ENCODE measurements at regions not wholly inside any gene's neighbourhood (a gene's known extent, or its start where the extent isn't known, plus 50 kb on each side); places are given as distances from the start of the nearest gene placed in this dataset.

GRCh38 chr2:9681427-9681817 lies 50.6 kb upstream of the YWHAQ start:
- Histone ChIP-seq H3K4me3 (ENCODE audit: insufficient read depth, low read depth, low read length) (no peak overlapping the region), H3K4me1 (ENCODE audit: control insufficient read depth, insufficient read depth, low read length) (no peaks in the 10 kb centered on the region), H3K27me3 (ENCODE audit: control insufficient read depth, insufficient read depth, low read length, poor library complexity, severe bottlenecking) (no peaks in the 10 kb centered on the region), H3K9me3 (ENCODE audit: control insufficient read depth, low read length) (no peaks in the 10 kb centered on the region), H3K27ac (ENCODE audit: insufficient read depth, low read depth, low read length, poor library complexity, severe bottlenecking) (no peak overlapping the region), H3K36me3 (ENCODE audit: control insufficient read depth, insufficient read depth, low read length) (no peaks in the 10 kb centered on the region)
- WGBS, 2 experiments, result 92% methylated on average over 7 of the region's 7 CpGs

DNA sequence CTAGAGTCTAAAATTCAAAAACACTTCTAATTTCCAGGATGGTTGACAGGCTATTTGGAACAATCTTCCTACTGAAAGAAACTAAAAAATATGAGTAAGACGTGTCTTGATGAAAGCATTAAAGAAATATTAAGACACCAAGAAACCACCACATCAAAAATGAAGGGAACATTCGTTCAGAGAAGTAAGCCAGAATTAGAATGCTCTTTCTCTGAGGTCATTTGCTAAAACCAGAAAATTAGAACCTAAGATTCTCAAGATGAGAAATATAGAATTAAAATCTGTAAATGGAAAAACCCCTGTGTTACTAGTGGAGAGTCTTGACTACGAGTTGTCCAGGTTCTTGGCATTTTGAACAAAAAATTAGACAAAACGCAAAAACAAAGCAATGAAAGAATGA lies 54.8 kb upstream of the YWHAQ start:
- 96 to 97% methylated on average over 3 of the region's 4 CpGs for WGBS, 2 experiments
- Histone ChIP-seq H3K4me1 (ENCODE audit: control insufficient read depth, insufficient read depth, low read length) (no peaks in the 10 kb centered on the region), H3K27me3 (ENCODE audit: control insufficient read depth, insufficient read depth, low read length, poor library complexity, severe bottlenecking) (no peaks in the 10 kb centered on the region), H3K4me3 (ENCODE audit: insufficient read depth, low read depth, low read length) (no peak overlapping the region), H3K9me3 (ENCODE audit: control insufficient read depth, low read length) (no peaks in the 10 kb centered on the region), H3K36me3 (ENCODE audit: control insufficient read depth, insufficient read depth, low read length) (no peaks in the 10 kb centered on the region), H3K27ac (ENCODE audit: insufficient read depth, low read depth, low read length, poor library complexity, severe bottlenecking) (no peak overlapping the region)

- Histone ChIP-seq H3K27me3 (ENCODE audit: control insufficient read depth, insufficient read depth, low read length, poor library complexity, severe bottlenecking) (no peaks in the 10 kb centered on the region), H3K4me3 (ENCODE audit: insufficient read depth, low read depth, low read length) (no peak overlapping the region), H3K27ac (ENCODE audit: insufficient read depth, low read depth, low read length, poor library complexity, severe bottlenecking) (no peak overlapping the region), H3K36me3 (ENCODE audit: control insufficient read depth, insufficient read depth, low read length) (no peaks in the 10 kb centered on the region), H3K9me3 (ENCODE audit: control insufficient read depth, low read length) (no peaks in the 10 kb centered on the region), H3K4me1 (ENCODE audit: control insufficient read depth, insufficient read depth, low read length) (no peaks in the 10 kb centered on the region)
- 93 to 94% methylated on average over 8 of the region's 8 CpGs for WGBS, 2 experiments
Observed at GRCh38 chr2:9686061-9686460, 55.3 kb upstream of the YWHAQ start.

DNA sequence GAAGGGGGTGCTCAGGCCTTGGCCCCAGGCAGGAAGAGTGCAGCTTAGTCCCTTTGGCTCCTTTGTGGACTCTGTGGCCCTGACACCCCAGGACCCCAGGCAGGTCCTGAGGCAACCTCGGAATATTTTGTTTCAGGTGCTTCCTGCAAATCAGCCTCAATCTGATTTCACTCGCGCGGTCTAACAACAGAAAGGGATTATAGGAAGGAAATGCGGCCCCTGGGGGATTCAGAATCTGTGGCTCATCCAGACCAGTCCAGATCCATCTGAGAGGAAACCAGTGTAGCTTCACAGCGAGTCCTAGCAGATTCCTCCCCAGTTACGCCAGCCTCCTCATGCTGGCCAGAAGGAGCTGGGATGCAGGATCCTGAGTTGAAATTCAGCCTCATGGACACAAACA lies 59.5 kb upstream of the YWHAQ start:
- Histone ChIP-seq H3K27me3 (ENCODE audit: control insufficient read depth, insufficient read depth, low read length, poor library complexity, severe bottlenecking) (no peaks in the 10 kb centered on the region), H3K9me3 (ENCODE audit: control insufficient read depth, low read length) (no peaks in the 10 kb centered on the region), H3K36me3 (ENCODE audit: control insufficient read depth, insufficient read depth, low read length) (no peaks in the 10 kb centered on the region), H3K4me1 (ENCODE audit: control insufficient read depth, insufficient read depth, low read length) (peaks cover 3% of the 10 kb centered on the region), H3K4me3 (ENCODE audit: insufficient read depth, low read depth, low read length) (no peak overlapping the region), H3K27ac (ENCODE audit: insufficient read depth, low read depth, low read length, poor library complexity, severe bottlenecking) (no peak overlapping the region)
- WGBS, 2 experiments, result 87 to 88% methylated on average over 7 of the region's 7 CpGs

DNA sequence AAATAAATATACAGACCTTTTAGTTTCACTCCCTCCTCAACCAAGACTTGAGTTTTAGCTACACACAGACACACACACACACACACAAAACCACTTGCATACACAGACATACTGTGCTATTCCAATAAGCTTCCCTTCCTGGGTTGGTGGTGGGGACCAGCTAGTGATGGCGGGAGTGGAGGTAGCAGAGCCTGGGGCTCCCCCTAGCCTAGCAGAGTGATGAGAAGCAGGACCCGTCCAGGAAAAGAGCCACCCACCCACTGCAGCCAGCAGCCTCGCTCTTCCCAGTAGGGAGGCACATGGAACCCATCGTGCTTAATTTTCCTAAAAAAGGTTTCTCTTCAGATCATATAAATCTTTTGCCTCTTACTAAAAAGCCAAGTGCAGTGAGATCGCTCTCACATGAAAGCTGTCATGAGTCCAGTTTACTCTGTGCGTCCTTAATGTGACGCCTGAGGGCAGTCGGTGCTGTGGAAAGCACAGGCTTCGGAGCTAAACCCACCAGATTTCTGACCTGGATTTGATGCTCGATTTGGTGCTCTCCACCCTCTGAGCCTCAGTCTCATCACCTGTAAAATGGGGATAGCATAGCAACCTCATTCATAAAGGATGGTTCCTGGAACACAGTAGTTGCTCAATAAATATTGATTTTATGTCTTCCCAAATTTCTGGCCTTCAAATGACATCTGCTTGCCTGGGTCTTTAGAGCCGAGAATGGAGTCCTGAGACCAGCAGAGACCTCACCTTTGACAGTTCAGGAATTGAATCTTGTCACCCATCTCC lies 60.1 kb upstream of the YWHAQ start:
- no peaks in the 10 kb centered on the region for H3K36me3 ChIP-seq (ENCODE audit: control insufficient read depth, insufficient read depth, low read length)
- no peaks in the 10 kb centered on the region for H3K9me3 ChIP-seq (ENCODE audit: control insufficient read depth, low read length)
- H3K27ac ChIP-seq (ENCODE audit: insufficient read depth, low read depth, low read length, poor library complexity, severe bottlenecking), result no peak overlapping the region
- H3K4me1 ChIP-seq (ENCODE audit: control insufficient read depth, insufficient read depth, low read length), result peaks cover 3% of the 10 kb centered on the region
- WGBS, 2 experiments, result 91% methylated on average over 11 of the region's 11 CpGs
- H3K4me3 ChIP-seq (ENCODE audit: insufficient read depth, low read depth, low read length), result no peak overlapping the region
- no peaks in the 10 kb centered on the region for H3K27me3 ChIP-seq (ENCODE audit: control insufficient read depth, insufficient read depth, low read length, poor library complexity, severe bottlenecking)

DNA sequence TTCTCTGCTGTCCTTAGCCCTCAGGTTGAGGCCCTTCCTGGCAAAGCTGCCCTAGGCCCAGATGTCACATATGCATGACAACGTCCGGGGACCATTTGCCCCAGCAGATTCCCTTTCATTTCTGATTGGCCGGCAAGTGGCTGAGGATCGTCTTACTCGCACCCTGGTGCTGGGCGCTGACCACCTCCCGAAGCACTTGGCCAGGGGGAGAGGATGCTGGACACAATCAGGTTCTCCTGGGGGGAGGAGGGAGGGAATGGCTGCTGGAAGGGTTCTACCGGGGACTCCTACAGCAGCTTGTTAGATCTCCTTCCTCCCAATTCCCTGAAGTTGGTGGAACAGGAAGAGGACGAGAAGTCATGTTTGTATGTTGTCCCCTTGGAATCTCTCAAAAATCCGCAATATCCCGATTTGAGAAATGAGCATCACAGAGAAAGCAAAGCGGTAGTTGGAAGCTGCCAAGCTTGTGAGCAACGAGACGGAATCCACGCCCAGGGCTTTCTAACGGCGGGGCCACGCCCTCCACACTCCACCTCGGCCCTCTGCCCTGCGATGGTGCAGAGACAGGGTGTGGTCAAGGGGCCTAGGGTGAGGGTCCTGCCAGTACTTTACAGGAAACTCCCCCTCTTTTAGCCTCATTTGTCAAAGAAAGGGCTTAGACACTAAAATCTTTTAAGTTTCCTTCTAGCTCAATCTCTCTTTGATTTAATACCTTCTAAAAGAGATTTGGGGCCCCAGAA lies 61.8 kb upstream of the YWHAQ start:
- Histone ChIP-seq H3K9me3 (ENCODE audit: control insufficient read depth, low read length) (no peaks in the 10 kb centered on the region), H3K27ac (ENCODE audit: insufficient read depth, low read depth, low read length, poor library complexity, severe bottlenecking) (no peak overlapping the region), H3K4me1 (ENCODE audit: control insufficient read depth, insufficient read depth, low read length) (peaks cover 3% of the 10 kb centered on the region), H3K36me3 (ENCODE audit: control insufficient read depth, insufficient read depth, low read length) (no peaks in the 10 kb centered on the region), H3K4me3 (ENCODE audit: insufficient read depth, low read depth, low read length) (no peak overlapping the region), H3K27me3 (ENCODE audit: control insufficient read depth, insufficient read depth, low read length, poor library complexity, severe bottlenecking) (no peaks in the 10 kb centered on the region)
- WGBS, 2 experiments, result 67 to 70% methylated on average over 20 of the region's 20 CpGs

DNA sequence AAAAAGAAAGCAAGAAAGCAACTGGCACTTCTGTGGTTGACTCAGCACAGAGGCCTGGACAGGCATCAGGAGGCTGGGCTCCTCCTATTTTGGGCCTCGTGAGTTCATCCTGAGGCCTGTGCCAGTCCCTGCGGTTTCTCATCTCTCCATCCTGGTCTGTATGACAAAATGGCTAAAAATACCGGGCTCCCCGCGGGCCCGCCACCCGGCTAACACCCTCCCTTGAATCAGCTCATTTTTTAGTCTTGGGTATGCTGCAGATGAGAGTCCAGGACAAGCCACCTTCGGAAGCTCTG lies 62.3 kb upstream of the YWHAQ start:
- no peaks in the 10 kb centered on the region for H3K36me3 ChIP-seq (ENCODE audit: control insufficient read depth, insufficient read depth, low read length)
- peaks cover 3% of the 10 kb centered on the region for H3K4me1 ChIP-seq (ENCODE audit: control insufficient read depth, insufficient read depth, low read length)
- 94 to 97% methylated on average over 8 of the region's 8 CpGs for WGBS, 2 experiments
- H3K27ac ChIP-seq (ENCODE audit: insufficient read depth, low read depth, low read length, poor library complexity, severe bottlenecking), result no peak overlapping the region
- H3K27me3 ChIP-seq (ENCODE audit: control insufficient read depth, insufficient read depth, low read length, poor library complexity, severe bottlenecking), result no peaks in the 10 kb centered on the region
- no peaks in the 10 kb centered on the region for H3K9me3 ChIP-seq (ENCODE audit: control insufficient read depth, low read length)
- no peak overlapping the region for H3K4me3 ChIP-seq (ENCODE audit: insufficient read depth, low read depth, low read length)

GRCh38 chr2:9693646-9694045 lies 62.8 kb upstream of the YWHAQ start:
- Histone ChIP-seq H3K27ac (ENCODE audit: insufficient read depth, low read depth, low read length, poor library complexity, severe bottlenecking) (no peak overlapping the region), H3K9me3 (ENCODE audit: control insufficient read depth, low read length) (no peaks in the 10 kb centered on the region), H3K4me3 (ENCODE audit: insufficient read depth, low read depth, low read length) (no peak overlapping the region), H3K27me3 (ENCODE audit: control insufficient read depth, insufficient read depth, low read length, poor library complexity, severe bottlenecking) (no peaks in the 10 kb centered on the region), H3K36me3 (ENCODE audit: control insufficient read depth, insufficient read depth, low read length) (no peaks in the 10 kb centered on the region), H3K4me1 (ENCODE audit: control insufficient read depth, insufficient read depth, low read length) (peaks cover 3% of the 10 kb centered on the region)
- WGBS, 2 experiments, result 93 to 95% methylated on average over 16 of the region's 16 CpGs

DNA sequence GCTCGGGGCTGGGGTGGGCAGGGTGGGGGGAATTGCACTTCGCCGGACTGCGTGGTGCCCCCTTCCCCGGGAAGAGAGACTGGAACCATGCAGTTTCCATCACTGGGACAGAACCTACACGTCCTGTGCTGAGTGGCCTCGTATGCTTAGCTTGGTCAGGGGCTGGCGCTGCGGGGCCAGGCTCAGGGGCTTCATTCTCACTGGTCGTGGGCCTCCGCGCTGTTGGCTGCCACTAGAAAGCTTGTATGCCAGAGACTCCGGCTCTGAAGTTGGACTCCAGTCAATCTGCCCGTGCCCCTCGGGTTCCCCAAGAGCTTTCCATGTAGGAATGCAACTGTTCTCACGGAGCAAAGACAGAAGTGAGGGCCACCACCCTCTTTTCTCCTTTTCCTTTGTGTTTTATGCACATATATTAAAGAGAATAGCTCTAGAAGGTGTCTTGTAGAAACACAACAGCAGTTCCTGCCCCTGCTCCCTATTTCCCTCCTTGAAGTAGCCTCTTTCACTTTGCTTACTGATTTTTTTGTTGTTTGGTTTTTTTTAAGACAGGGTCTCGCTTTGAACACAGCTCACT lies 64.0 kb upstream of the YWHAQ start:
- no peaks in the 10 kb centered on the region for H3K9me3 ChIP-seq (ENCODE audit: control insufficient read depth, low read length)
- no peaks in the 10 kb centered on the region for H3K27me3 ChIP-seq (ENCODE audit: control insufficient read depth, insufficient read depth, low read length, poor library complexity, severe bottlenecking)
- no peak overlapping the region for H3K4me3 ChIP-seq (ENCODE audit: insufficient read depth, low read depth, low read length)
- H3K36me3 ChIP-seq (ENCODE audit: control insufficient read depth, insufficient read depth, low read length), result no peaks in the 10 kb centered on the region
- no peak overlapping the region for H3K27ac ChIP-seq (ENCODE audit: insufficient read depth, low read depth, low read length, poor library complexity, severe bottlenecking)
- WGBS, 2 experiments, result 85% methylated on average over 17 of the region's 17 CpGs
- peaks cover 3% of the 10 kb centered on the region for H3K4me1 ChIP-seq (ENCODE audit: control insufficient read depth, insufficient read depth, low read length)

DNA sequence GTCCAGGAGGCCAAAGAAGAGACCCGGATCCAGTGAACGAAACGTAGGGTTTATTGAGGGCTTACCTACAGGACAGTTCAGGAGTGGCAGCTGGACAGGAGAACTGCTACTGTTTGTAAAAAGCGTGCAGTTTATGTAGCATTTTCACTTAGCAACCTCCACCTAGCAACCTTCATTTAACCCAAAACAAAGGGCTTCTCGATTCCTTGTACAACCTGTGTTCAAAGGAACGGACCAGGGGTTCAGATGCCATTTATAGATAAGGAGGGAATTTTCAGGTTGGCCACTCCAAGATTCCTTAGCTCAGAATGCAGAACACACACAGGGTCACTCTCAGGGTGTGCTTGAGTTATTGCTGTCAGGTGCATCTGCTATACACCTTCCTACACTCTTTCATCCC lies 65.1 kb upstream of the YWHAQ start:
- Histone ChIP-seq H3K9me3 (ENCODE audit: control insufficient read depth, low read length) (no peaks in the 10 kb centered on the region), H3K27me3 (ENCODE audit: control insufficient read depth, insufficient read depth, low read length, poor library complexity, severe bottlenecking) (no peaks in the 10 kb centered on the region), H3K4me1 (ENCODE audit: control insufficient read depth, insufficient read depth, low read length) (peaks cover 3% of the 10 kb centered on the region), H3K27ac (ENCODE audit: insufficient read depth, low read depth, low read length, poor library complexity, severe bottlenecking) (no peak overlapping the region), H3K36me3 (ENCODE audit: control insufficient read depth, insufficient read depth, low read length) (no peaks in the 10 kb centered on the region), H3K4me3 (ENCODE audit: insufficient read depth, low read depth, low read length) (no peak overlapping the region)
- WGBS, 2 experiments, result 93 to 95% methylated on average over 6 of the region's 6 CpGs
